NOMO-1 (cell line): ENCODE measurements at regions not wholly inside any gene's neighbourhood (a gene's known extent, or its start where the extent isn't known, plus 50 kb on each side); places are given as distances from the start of the nearest gene placed in this dataset.
A peak's percentile ranks its signal among the peaks of the same experiment; 100 is the strongest.

Source experiments
- DNase-seq, 2 experiments: peaks; one replicate each; lab custom pipeline; 2025; ENCODE audit not compliant: unreplicated experiment in 2 of 2; lab: John Stamatoyannopoulos, UW

- no peak for DNase-seq
These were observed 271.3 kb upstream of the TOPAZ1 start for GRCh38 chr3:43970351-43970750.

DNA sequence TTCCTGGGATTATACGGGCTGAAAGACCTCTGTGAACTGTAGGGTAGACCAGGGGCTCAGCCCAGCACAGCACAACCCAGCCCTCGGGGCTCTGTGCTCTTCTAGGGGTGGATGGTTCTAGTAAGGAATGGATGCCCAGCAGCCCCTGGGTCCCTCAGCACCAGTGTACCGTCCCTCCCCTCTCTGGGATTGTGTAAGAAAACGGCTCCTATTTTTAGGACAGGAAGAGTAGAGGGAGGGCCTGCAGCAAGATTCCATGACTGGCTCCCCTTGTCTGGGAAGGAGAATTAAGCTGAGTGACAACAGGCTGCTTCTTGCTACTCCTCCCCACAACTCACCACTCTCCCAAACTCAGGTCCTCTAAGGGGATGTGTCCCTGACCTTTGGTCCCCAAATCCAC is 270.8 kb upstream of the TOPAZ1 start:
- no peak for DNase-seq

GRCh38 chr3:43971486-43971885 is 270.2 kb upstream of the TOPAZ1 start:
- DNase-seq = no peak

GRCh38 chr3:43978708-43979107 is 263.0 kb upstream of the TOPAZ1 start:
- no peak for DNase-seq

DNA sequence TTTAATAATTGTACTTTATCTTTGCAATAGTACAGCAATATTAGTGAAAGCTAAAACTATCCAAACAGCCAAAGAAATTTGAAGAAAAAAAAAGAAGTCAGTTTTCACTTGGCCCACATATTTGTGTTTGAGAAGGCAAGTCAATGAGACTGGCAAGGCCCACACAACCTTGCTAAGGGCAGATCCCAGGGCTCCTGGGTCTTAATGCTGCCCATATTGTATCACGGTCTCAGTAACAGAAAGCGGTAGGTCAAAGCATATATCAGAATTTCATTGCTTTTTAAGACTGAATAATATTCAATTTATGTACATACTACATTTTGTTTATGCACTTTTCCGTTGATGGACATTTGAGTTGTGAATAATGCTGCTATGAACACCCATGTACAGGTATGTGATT is 262.0 kb upstream of the TOPAZ1 start:
- no peak for DNase-seq

GRCh38 chr3:43994657-43995546 is 246.8 kb upstream of the TOPAZ1 start:
- peak; percentile 13 to 29 for DNase-seq

DNA sequence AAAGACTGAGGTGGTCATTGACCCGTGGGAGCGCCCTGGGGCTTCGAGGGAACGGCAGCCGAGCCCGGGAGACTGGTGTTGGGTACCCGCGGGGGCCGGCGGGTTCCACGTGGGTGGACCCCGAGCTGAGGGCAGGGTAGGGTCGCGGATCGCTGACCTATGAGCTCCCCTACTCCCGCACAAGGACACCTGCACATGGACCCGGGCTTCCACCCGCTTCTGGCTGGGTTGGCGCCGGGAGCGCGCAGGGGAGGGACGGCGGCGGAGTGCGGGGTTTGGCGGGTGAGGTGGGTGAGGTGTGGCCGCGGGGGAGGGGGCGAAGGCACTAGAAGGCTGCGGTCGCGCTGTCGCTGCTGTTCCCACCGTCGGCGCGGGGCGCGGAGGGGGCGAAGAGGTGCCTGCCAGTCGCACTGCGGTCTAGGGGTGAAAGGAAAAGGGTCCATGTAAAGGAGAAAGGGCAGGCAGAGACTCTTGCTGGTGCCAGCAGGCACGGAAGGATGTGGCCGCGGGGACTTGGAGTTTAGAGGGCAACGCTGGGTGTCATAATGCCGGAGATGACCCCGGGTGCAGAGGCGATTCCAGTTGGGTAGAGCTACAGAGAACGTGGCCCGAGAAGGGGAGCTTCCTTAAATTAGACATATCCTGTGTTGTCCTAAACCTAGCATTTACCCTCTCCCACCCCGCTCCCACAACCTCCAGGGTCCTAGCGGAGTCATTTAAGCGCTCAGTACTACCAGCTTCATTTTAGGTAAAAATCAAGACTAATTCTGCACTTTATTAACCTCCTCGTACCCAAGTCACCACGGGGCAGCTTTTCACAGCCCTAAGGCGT is 245.9 kb upstream of the TOPAZ1 start:
- peak in 1 of 2 experiments; percentile 43 for DNase-seq

- peak; percentile 38 to 60 for DNase-seq
These were observed 245.0 kb upstream of the TOPAZ1 start for GRCh38 chr3:43996379-43997301.

- no peak for DNase-seq
These were observed 244.4 kb upstream of the TOPAZ1 start for GRCh38 chr3:43997316-43997715.

GRCh38 chr3:43997788-43998369 is 243.8 kb upstream of the TOPAZ1 start:
- peak in 1 of 2 experiments; percentile 17 for DNase-seq

GRCh38 chr3:43998370-43998835 is 243.3 kb upstream of the TOPAZ1 start:
- DNase-seq = no peak

- no peak for DNase-seq
These were observed 242.6 kb upstream of the TOPAZ1 start for GRCh38 chr3:43998836-43999727.

GRCh38 chr3:43999728-44000319 is 241.9 kb upstream of the TOPAZ1 start:
- no peak for DNase-seq

GRCh38 chr3:44000586-44000985 is 241.1 kb upstream of the TOPAZ1 start:
- no peak for DNase-seq

- DNase-seq = no peak
These were observed 240.6 kb upstream of the TOPAZ1 start for GRCh38 chr3:44001072-44001471.

DNA sequence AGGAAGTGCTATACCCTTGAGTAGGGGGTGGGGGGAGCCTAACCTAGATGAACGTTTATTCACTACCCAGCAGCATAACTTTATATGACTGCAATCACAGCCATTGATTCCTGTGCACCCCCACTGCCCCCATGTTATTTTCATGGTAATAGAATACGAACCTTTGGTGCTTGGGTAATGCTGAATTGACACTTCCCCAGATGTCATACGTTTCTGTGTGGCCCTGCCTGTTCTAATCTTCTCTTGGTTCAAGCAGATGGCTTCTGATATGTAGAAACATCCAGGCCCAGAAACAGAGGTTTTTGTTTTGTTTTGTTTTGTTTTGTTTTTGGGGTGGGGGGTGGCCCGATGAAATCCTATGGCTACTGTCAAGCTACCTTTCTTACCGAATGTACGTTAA is 237.9 kb upstream of the TOPAZ1 start:
- DNase-seq = no peak

DNA sequence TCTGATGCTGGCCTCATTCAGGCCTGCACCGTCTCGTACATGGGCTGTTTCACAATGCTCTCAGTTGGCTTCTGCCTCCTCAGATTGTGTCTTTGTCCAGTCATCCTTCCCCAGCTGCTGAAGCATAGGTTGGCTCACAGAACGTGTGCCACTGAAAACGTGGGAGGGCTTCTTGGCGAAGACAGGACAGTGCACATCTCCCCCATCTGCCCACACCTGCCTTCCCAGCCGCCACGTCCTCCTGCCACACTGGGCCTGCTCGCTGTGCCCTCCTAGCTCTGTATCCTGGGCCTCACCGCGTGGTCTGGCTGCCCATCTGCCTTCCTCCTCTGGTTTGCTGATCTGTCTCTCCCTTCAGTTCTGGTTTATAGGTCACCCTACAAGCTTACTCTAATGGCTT is 230.0 kb upstream of the TOPAZ1 start:
- no peak for DNase-seq

- no peak for DNase-seq
These were observed 229.4 kb upstream of the TOPAZ1 start for GRCh38 chr3:44012160-44012899.
